Memory B cell (primary cell): ENCODE measurements at regions not wholly inside any gene's neighbourhood (a gene's known extent, or its start where the extent isn't known, plus 50 kb on each side); places are given as distances from the start of the nearest gene placed in this dataset.

ENCODE experiments used
- ATAC-seq: fragments of 150-1000 bp; cut with Tn5 transposase; 2 replicates; pipeline ENCODE4 v1.10.0; 2021; ENCODE audit warnings: low read depth, mild to moderate bottlenecking, moderate library complexity
- DNase-seq, 2 donors: peaks; one replicate each; pipeline ENCODE4 v3.0.0; 2022; ENCODE audit warnings: low spot score in 2 of 2
- H3K27ac Mint-ChIP-seq: one replicate; pipeline ENCODE4 v1.8.0; 2022; ENCODE audit warnings: mild to moderate bottlenecking, moderate library complexity, mixed read lengths
- H3K27me3 Mint-ChIP-seq: one replicate; pipeline ENCODE4 v1.8.0; 2022; ENCODE audit warnings: mixed read lengths
- H3K36me3 Mint-ChIP-seq: one replicate; pipeline ENCODE4 v1.8.0; 2022; ENCODE audit warnings: mild to moderate bottlenecking, mixed read lengths
- H3K4me1 Mint-ChIP-seq: one replicate; pipeline ENCODE4 v1.8.0; 2022; ENCODE audit warnings: mixed read lengths
- H3K4me3 Mint-ChIP-seq: one replicate; pipeline ENCODE4 v1.8.0; 2022; ENCODE audit warnings: mild to moderate bottlenecking, moderate library complexity, mixed read lengths
- H3K9me3 Mint-ChIP-seq: one replicate; pipeline ENCODE4 v1.8.0; 2022; ENCODE audit warnings: mixed read lengths

GRCh38 chr5:60354311-60354710, 345.7 kb downstream of the DEPDC1B start:
- no peaks in the 10 kb centered on the region for H3K4me1 Mint-ChIP-seq
- no peak for ATAC-seq
- H3K36me3 Mint-ChIP-seq: no peaks in the 10 kb centered on the region
- DNase-seq: no peak
- H3K27ac Mint-ChIP-seq: no peak overlapping the region
- peaks cover 1% of the 10 kb centered on the region for H3K9me3 Mint-ChIP-seq
- no peak overlapping the region for H3K4me3 Mint-ChIP-seq
- no peaks in the 10 kb centered on the region for H3K27me3 Mint-ChIP-seq

GRCh38 chr5:60352992-60353599, 346.9 kb downstream of the DEPDC1B start:
- Mint-ChIP-seq H3K36me3 (no peaks in the 10 kb centered on the region), H3K4me1 (no peaks in the 10 kb centered on the region), H3K4me3 (no peak overlapping the region), H3K27ac (no peak overlapping the region), H3K27me3 (no peaks in the 10 kb centered on the region), H3K9me3 (peaks cover 1% of the 10 kb centered on the region)
- DNase-seq: no peak
- no peak for ATAC-seq

GRCh38 chr5:60350794-60351193, 349.2 kb downstream of the DEPDC1B start:
- Mint-ChIP-seq H3K4me3 (no peak overlapping the region), H3K27me3 (no peaks in the 10 kb centered on the region), H3K27ac (no peak overlapping the region), H3K4me1 (no peaks in the 10 kb centered on the region), H3K36me3 (no peaks in the 10 kb centered on the region), H3K9me3 (peaks cover 1% of the 10 kb centered on the region)
- ATAC-seq: no peak
- no peak for DNase-seq

- DNase-seq: no peak
- H3K4me3 Mint-ChIP-seq: no peak overlapping the region
- no peaks in the 10 kb centered on the region for H3K27me3 Mint-ChIP-seq
These were observed 350.0 kb downstream of the DEPDC1B start for GRCh38 chr5:60349891-60350415.

GRCh38 chr5:60346393-60346792, 353.6 kb downstream of the DEPDC1B start:
- H3K27ac Mint-ChIP-seq: no peak overlapping the region
- H3K27me3 Mint-ChIP-seq: no peaks in the 10 kb centered on the region
- H3K4me3 Mint-ChIP-seq: no peak overlapping the region
- H3K36me3 Mint-ChIP-seq: no peaks in the 10 kb centered on the region
- no peaks in the 10 kb centered on the region for H3K9me3 Mint-ChIP-seq
- ATAC-seq (no peak), DNase-seq (no peak)
- H3K4me1 Mint-ChIP-seq: no peaks in the 10 kb centered on the region

More at GRCh38 chr5:60349891-60350415, 350.0 kb downstream of the DEPDC1B start:
- no peaks in the 10 kb centered on the region for H3K4me1 Mint-ChIP-seq
- peaks cover 1% of the 10 kb centered on the region for H3K9me3 Mint-ChIP-seq
- no peak for ATAC-seq
- no peaks in the 10 kb centered on the region for H3K36me3 Mint-ChIP-seq
- H3K27ac Mint-ChIP-seq: no peak overlapping the region

GRCh38 chr5:60343102-60343501, 356.9 kb downstream of the DEPDC1B start:
- H3K36me3 Mint-ChIP-seq: no peaks in the 10 kb centered on the region
- no peak overlapping the region for H3K4me3 Mint-ChIP-seq
- H3K4me1 Mint-ChIP-seq: peaks cover 11% of the 10 kb centered on the region
- H3K27ac Mint-ChIP-seq: no peak overlapping the region
- DNase-seq: no peak
- H3K9me3 Mint-ChIP-seq: no peaks in the 10 kb centered on the region
- ATAC-seq: no peak
- no peaks in the 10 kb centered on the region for H3K27me3 Mint-ChIP-seq

GRCh38 chr5:60340965-60341471, 358.9 kb downstream of the DEPDC1B start:
- Mint-ChIP-seq H3K27me3 (no peaks in the 10 kb centered on the region), H3K9me3 (no peaks in the 10 kb centered on the region), H3K27ac (no peak overlapping the region), H3K4me3 (no peak overlapping the region), H3K4me1 (peaks cover 11% of the 10 kb centered on the region), H3K36me3 (no peaks in the 10 kb centered on the region)
- no peak for ATAC-seq
- DNase-seq: no peak

- Mint-ChIP-seq H3K27me3 (no peaks in the 10 kb centered on the region), H3K27ac (no peak overlapping the region), H3K4me1 (peaks cover 11% of the 10 kb centered on the region), H3K36me3 (no peaks in the 10 kb centered on the region), H3K4me3 (no peak overlapping the region), H3K9me3 (no peaks in the 10 kb centered on the region)
- DNase-seq (no peak), ATAC-seq (no peak)
These were observed 359.6 kb downstream of the DEPDC1B start for GRCh38 chr5:60340326-60340725.

GRCh38 chr5:60339691-60340201, 360.2 kb downstream of the DEPDC1B start:
- no peak overlapping the region for H3K27ac Mint-ChIP-seq
- H3K36me3 Mint-ChIP-seq: peaks cover 2% of the 10 kb centered on the region
- H3K4me3 Mint-ChIP-seq: peak overlapping the region; percentile 9
- no peaks in the 10 kb centered on the region for H3K9me3 Mint-ChIP-seq
- H3K27me3 Mint-ChIP-seq: peaks cover 2% of the 10 kb centered on the region
- peaks cover 11% of the 10 kb centered on the region for H3K4me1 Mint-ChIP-seq
- ATAC-seq (no peak), DNase-seq (no peak)

GRCh38 chr5:60338846-60339245, 361.1 kb downstream of the DEPDC1B start:
- H3K27ac Mint-ChIP-seq: no peak overlapping the region
- no peak overlapping the region for H3K4me3 Mint-ChIP-seq
- no peak for DNase-seq
- peaks cover 11% of the 10 kb centered on the region for H3K4me1 Mint-ChIP-seq
- ATAC-seq: no peak
- no peaks in the 10 kb centered on the region for H3K9me3 Mint-ChIP-seq
- H3K36me3 Mint-ChIP-seq: peaks cover 2% of the 10 kb centered on the region
- H3K27me3 Mint-ChIP-seq: peaks cover 2% of the 10 kb centered on the region

- peaks cover 11% of the 10 kb centered on the region for H3K4me1 Mint-ChIP-seq
- peaks cover 2% of the 10 kb centered on the region for H3K36me3 Mint-ChIP-seq
- ATAC-seq (no peak), DNase-seq (no peak)
- peaks cover 2% of the 10 kb centered on the region for H3K27me3 Mint-ChIP-seq
- H3K9me3 Mint-ChIP-seq: no peaks in the 10 kb centered on the region
- no peak overlapping the region for H3K27ac Mint-ChIP-seq
- no peak overlapping the region for H3K4me3 Mint-ChIP-seq
These were observed 363.5 kb downstream of the DEPDC1B start for GRCh38 chr5:60336491-60336890.

- Mint-ChIP-seq H3K4me1 (peaks cover 11% of the 10 kb centered on the region), H3K27ac (no peak overlapping the region), H3K9me3 (no peaks in the 10 kb centered on the region), H3K27me3 (peaks cover 2% of the 10 kb centered on the region), H3K36me3 (peaks cover 2% of the 10 kb centered on the region), H3K4me3 (no peak overlapping the region)
- DNase-seq (no peak), ATAC-seq (no peak)
These were observed 364.1 kb downstream of the DEPDC1B start for GRCh38 chr5:60335913-60336312.

GRCh38 chr5:60334281-60334713, 365.7 kb downstream of the DEPDC1B start:
- DNase-seq: no peak

GRCh38 chr5:60333005-60333571, 366.9 kb downstream of the DEPDC1B start:
- DNase-seq (no peak), ATAC-seq (no peak)
- Mint-ChIP-seq H3K36me3 (peaks cover 5% of the 10 kb centered on the region), H3K9me3 (peaks cover 3% of the 10 kb centered on the region), H3K4me3 (no peak overlapping the region), H3K27me3 (peaks cover 2% of the 10 kb centered on the region), H3K27ac (no peak overlapping the region), H3K4me1 (no peaks in the 10 kb centered on the region)

More at GRCh38 chr5:60334281-60334713, 365.7 kb downstream of the DEPDC1B start:
- Mint-ChIP-seq H3K4me1 (peaks cover 5% of the 10 kb centered on the region), H3K36me3 (peaks cover 2% of the 10 kb centered on the region), H3K4me3 (no peak overlapping the region), H3K9me3 (peaks cover 1% of the 10 kb centered on the region), H3K27me3 (peaks cover 2% of the 10 kb centered on the region), H3K27ac (no peak overlapping the region)
- no peak for ATAC-seq
